GM19372 (cell line): ENCODE measurements at regions not wholly inside any gene's neighbourhood (a gene's known extent, or its start where the extent isn't known, plus 50 kb on each side); places are given as distances from the start of the nearest gene placed in this dataset.

Experiments used
- ATAC-seq: cut with Tn5 transposase; IDR thresholded peaks from one replicate; pipeline ENCODE4 v1.9.1; 2021; ENCODE audit warnings: mild to moderate bottlenecking, low read depth, moderate library complexity; ENCODE audit not compliant: unreplicated experiment

- no peak for ATAC-seq
These were observed 89.4 kb upstream of the TACR1 start for GRCh38 chr2:75288760-75289159.

DNA sequence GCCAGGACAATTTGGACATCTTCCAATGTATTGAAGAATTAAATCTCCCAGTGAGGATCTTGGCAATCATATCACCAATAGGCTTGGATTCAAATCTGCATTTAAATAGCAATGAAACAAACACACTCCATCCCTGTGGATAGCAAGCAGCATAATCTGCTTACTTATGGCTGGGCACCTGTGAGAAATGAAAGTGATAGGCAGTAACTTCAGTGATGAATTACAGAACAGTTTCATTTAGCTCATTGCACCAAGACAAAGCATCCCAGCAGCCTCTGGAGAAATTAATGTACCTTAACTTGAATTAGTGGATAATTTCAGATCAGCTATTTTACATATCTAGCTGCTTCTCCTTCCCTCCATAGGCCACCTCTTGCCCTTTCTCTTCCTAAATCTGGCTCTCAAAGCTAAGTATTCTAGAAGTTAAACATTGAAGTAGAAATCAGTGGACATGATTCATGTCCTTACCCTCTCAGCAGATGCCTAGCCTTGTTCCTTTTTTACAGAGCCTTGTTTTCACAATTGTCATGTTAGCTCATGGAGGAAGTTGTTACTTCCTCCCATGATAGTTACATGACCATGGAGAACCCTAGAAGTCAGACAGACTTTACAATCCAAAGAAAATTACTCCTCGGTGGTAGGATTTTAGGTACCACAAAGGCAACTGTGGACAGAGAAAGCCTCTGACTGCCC, 88.5 kb upstream of the TACR1 start:
- peak; percentile 47 for ATAC-seq

- no peak for ATAC-seq
These were observed 85.0 kb upstream of the TACR1 start for GRCh38 chr2:75284345-75284744.

- ATAC-seq: no peak
These were observed 79.6 kb upstream of the TACR1 start for GRCh38 chr2:75278821-75279379.

GRCh38 chr2:75278314-75278713, 79.0 kb upstream of the TACR1 start:
- no peak for ATAC-seq

- no peak for ATAC-seq
These were observed 77.8 kb upstream of the TACR1 start for GRCh38 chr2:75277111-75277510.

- ATAC-seq: no peak
These were observed 77.0 kb upstream of the TACR1 start for GRCh38 chr2:75276093-75277029.

DNA sequence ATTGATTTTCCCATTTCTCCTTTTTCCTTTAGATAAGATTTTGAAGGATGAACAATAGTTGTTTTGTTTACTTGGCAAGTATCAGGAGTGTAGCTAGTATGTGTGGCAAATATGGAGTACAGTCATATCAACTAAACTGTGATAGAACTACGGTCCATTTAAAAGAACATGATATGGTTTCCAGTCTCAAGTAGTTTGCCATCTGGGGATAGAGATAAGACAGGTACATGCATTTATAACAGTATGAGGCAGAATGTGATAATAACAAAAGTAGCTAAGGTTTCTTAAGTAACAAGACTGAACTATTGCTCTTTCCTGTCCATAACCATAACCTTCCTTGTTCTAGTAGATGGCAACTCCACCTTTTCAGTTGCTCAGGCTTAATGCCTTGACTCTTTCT, 75.6 kb upstream of the TACR1 start:
- no peak for ATAC-seq

DNA sequence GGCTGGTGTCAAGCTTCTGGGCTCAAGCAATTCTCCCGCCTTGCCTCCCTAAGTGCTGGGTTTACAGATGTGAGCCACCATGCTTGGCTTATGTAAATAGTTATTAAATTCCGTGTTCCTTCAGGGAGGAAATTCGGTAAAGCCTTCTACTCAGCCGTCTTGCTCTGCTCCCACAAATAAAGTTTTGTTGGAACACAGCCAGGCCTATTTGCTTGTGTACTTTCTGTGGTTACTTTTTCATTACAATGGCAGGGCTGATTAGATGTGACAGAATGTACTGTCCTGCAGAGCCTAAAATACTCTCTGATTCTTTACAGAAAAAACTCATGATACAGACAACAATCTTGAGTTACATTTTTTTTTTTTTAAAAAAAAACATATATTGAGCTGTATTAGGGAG, 68.8 kb upstream of the TACR1 start:
- ATAC-seq: no peak

- ATAC-seq: no peak
These were observed 62.6 kb upstream of the TACR1 start for GRCh38 chr2:75261923-75262322.

- ATAC-seq: no peak
These were observed 61.6 kb upstream of the TACR1 start for GRCh38 chr2:75260946-75261345.

DNA sequence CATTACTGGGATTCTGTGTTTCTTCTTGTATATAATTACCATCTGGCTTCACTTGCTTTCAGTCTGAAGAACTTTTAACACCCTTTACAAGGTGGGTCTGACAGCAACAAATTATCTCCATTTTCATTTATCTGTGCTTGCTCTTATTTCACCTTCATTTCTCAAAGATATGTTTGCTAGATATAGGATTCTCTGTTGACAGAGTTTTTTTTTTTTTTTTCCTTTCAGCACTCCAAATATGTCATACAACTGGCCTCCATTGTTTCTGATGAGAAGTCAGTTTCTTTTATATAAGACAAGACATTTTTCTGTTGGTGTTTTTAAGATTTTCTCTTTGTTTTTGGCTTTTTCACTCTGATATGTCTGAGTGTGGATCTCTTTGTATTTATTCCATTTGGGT, 59.3 kb upstream of the TACR1 start:
- no peak for ATAC-seq

DNA sequence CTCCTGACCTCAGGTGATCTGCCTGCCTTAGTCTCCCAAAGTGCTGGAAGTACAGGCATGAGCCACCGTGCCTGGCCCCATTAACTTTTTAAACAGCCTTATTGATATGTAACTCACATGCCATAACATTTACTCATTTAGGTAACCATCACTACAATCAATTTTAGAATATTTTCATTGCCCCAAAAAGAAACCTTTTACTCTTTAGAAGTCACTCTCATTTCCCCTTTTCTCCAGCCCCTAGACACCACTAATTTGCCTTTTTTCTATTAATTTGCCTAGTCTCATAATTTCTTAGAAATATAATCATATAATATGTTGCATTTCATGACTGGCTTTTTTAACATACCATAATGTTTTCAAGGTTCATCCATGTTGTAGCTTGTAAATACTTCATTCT, 57.2 kb upstream of the TACR1 start:
- ATAC-seq: no peak

- ATAC-seq: no peak
These were observed 54.2 kb upstream of the TACR1 start for GRCh38 chr2:75253526-75253925.

GRCh38 chr2:75251896-75252295, 52.6 kb upstream of the TACR1 start:
- ATAC-seq: no peak
